Skeletal muscle cell (primary cell): ENCODE measurements at regions not wholly inside any gene's neighbourhood (a gene's known extent, or its start where the extent isn't known, plus 50 kb on each side); places are given as distances from the start of the nearest gene placed in this dataset.
"Not testable (repeated sequence)": the region's sequence is repeated elsewhere in the genome, so short reads cannot be mapped to it uniquely, and the experiment has no call there.

Experiments used
- DNase-seq: peaks from one replicate; pipeline ENCODE4 v3.0.0-alpha.2; 2010; ENCODE audit warnings: low read depth
- H3K4me3 ChIP-seq: 2 replicates; pipeline ENCODE4 v1.5.1; 2011; ENCODE audit warnings: low read depth, mild to moderate bottlenecking, control low read depth, low read length, moderate library complexity

GRCh38 chr5:120159155-120159554, 304.9 kb upstream of the PRR16 start:
- DNase-seq, result no peak
- no peak overlapping the region for H3K4me3 ChIP-seq

DNA sequence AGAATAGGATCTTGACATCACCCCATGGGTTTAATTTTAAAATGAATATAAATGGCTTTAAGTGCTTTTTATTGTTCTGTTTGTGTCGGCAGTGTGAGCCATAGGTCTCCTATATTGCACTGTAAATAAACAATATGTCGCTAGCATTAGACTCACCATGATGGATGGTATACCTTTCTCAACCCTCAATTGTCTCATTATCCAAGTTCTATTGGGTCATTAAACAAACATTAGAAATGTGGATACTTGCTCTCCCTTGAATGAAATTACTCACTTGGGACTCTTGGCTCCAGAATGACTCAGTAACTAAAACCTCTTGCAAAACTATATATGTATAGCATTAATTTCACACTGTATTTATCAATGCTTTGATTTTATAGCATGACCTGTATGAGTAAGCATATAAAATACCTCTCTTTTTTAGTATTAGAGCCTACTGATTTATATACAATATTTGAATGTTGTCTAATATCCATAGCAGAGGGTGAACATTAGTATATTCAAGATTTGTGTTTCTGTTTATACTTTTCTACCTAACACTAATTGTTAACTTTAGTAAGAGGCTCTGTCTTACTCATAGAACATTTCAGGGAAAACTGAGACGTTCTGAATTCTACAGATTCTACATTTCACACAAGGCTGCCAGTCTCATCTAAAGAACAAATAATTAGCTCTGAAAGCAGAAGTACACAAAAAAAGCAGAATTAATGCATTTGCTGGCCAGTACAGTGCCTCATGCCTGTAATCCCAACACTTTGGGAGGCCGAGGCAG, 303.8 kb upstream of the PRR16 start:
- H3K4me3 ChIP-seq, result no peak overlapping the region
- DNase-seq, result peak; percentile 83

DNA sequence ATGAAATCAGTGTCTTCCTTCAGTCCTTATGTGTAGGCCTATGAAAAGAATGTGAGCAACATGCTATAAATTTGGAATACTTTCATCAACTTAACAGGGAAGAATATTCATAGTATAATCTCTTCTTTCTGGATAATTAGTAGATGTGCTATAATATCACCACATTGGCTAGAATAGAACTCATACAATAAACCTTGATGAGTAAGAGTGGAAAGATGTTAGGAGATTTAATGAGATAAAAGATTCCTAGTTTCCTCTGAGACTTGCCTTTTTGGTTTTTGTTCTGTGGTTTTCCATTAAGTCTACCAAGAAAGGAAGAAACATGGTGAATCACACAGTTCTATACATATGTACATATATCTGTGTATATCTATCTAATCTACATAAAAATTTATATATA, 301.8 kb upstream of the PRR16 start:
- no peak for DNase-seq
- H3K4me3 ChIP-seq, result no peak overlapping the region

DNA sequence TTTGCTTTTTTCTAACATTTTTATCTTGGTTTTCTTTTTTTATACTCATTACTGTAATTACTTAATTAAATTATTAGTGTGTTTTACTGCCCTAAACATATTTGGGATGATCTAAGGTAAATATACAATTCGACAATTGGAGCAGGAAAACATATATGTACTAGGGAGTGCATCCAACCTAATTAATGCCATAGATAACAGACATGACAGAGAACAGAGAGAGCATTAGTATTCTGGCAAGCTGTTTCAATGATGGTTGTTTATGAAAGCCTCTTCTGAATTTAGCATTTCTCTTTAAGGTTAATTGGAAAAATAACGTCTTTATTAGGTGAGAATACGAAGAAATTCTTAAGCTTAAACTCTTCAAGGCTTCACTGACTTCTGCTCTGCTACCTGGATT, 300.1 kb upstream of the PRR16 start:
- DNase-seq, result no peak

DNA sequence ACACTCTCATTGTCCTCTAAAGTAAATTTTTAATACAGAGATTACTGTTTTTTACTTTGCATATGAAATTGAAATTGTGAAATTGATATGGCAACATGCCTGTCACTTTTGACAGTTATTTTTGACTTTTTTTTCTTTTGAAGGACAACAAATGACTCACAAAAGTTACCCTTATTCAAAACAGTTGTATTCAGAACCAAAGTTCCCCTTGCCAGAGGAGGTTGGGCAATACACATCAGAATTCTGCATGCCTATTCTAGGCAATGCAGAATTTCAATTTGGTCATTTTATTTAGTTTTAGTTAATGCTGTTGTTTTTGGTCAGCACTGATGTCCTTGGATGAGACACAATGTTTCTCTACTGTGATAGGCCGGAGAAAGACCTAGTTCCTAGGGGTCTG, 299.1 kb upstream of the PRR16 start:
- DNase-seq, result no peak
- H3K4me3 ChIP-seq, result no peak overlapping the region

More for the DNA sequence above, 300.1 kb upstream of the PRR16 start:
- H3K4me3 ChIP-seq, result no peak overlapping the region

DNA sequence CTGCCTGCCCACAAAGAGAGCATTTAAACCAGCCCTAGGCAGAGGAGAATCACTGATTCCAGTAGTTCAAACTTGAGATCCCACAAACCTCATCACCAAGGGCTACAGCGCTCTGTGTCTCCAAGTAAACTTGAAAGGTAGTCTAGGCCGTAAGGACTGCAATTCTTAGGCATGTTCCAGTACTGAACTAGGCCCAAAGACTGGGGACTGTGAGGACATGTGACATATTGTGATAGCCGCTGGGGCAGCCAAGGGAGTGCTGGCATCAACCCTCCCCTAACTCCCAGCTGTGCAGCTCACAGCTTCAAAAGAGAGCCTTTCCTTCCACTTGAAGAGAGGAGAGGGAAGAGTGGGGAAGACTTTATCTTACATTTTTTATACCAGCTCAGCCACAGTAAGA, 291.0 kb upstream of the PRR16 start:
- DNase-seq, result no peak
- H3K4me3 ChIP-seq, result no peak overlapping the region

- no peak overlapping the region for H3K4me3 ChIP-seq
- DNase-seq, result no peak
These were observed 290.0 kb upstream of the PRR16 start for GRCh38 chr5:120174089-120174488.

- not testable (repeated sequence) for DNase-seq, H3K4me3 ChIP-seq
These were observed 282.9 kb upstream of the PRR16 start for GRCh38 chr5:120181238-120181637.

GRCh38 chr5:120194650-120195049, 269.4 kb upstream of the PRR16 start:
- DNase-seq, H3K4me3 ChIP-seq: not testable (repeated sequence)

DNA sequence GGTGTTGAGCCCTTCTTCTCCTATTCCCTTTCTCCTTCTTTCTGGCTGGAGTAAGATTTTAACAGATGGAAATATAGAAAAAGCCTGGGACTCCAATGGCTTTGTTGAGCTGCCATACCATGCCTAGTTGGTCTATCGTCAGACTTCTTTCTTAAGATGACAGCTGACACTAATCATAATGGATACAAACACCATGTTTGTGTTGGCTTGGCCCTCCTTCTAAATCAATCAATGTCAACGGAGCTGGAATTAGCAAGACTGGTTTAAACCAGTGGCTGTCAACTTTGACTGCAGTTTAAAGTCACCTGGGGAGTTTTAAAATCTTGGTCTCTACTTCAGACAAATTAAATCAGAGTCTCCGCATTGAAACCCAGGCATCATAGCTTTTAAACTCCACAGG, 264.5 kb upstream of the PRR16 start:
- DNase-seq, result no peak
- no peak overlapping the region for H3K4me3 ChIP-seq

- no peak overlapping the region for H3K4me3 ChIP-seq
- DNase-seq, result no peak
These were observed 257.0 kb upstream of the PRR16 start for GRCh38 chr5:120207129-120207528.

GRCh38 chr5:120217001-120217400, 247.1 kb upstream of the PRR16 start:
- no peak for DNase-seq
- H3K4me3 ChIP-seq, result no peak overlapping the region

DNA sequence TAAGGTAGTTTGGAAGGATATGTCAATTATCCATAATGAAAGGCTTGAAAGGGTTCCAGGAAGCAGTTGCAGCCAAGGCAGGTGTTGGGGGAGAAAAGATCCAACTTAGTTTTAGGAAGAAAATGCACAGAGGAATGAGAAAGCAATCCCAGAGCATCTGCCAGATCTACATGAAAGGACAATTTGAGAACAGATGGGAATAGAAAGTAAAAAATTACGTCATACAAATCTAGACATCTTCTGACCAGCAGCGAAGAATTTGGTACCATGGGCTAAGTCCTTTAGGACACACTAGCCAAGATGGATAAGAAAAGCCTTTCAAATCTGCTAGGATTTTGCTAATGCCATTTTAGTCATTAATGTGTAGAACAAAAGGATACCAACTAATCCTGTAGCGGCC, 244.1 kb upstream of the PRR16 start:
- H3K4me3 ChIP-seq, result no peak overlapping the region
- DNase-seq, result no peak

DNA sequence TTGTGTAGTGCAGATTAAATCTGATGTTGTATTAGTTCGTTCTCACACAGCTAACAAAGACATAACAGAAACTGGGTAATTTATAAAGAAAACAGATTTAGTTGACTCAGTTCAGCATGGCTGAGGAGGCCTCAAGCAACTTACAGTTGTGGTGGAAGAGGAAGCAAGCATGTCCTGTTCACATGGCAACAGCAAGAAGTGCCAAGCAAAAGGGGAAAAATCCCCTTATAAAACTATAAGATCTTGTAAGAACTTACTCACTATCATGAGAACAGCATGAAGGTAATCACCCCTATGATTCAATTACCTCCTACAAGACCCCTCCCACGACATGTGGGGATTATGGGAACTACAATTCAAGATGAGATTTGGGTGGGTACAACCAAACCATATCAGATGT, 238.6 kb upstream of the PRR16 start:
- no peak for DNase-seq
- no peak overlapping the region for H3K4me3 ChIP-seq

GRCh38 chr5:120228262-120229031, 235.7 kb upstream of the PRR16 start:
- no peak for DNase-seq
- H3K4me3 ChIP-seq, result no peak overlapping the region

DNA sequence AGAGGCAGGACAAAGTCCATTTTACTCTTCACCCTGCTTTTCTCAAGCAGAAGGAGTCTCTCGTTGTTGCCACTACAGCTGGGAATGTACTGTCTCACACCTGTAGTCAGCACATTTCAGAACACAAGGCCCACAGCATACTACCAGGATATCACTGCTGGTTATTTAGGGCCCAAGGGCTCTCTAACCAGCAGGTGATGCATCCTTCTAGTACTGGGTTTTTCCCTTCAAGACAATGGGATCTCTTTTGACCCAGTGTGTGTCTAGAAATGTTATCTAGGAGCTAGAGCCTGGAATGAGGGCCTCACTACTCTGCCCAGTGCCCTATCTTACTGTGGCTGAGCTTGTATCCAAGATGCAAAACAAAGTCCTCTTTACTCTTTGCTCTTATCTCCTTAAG, 235.1 kb upstream of the PRR16 start:
- no peak for DNase-seq
- H3K4me3 ChIP-seq, result no peak overlapping the region

DNA sequence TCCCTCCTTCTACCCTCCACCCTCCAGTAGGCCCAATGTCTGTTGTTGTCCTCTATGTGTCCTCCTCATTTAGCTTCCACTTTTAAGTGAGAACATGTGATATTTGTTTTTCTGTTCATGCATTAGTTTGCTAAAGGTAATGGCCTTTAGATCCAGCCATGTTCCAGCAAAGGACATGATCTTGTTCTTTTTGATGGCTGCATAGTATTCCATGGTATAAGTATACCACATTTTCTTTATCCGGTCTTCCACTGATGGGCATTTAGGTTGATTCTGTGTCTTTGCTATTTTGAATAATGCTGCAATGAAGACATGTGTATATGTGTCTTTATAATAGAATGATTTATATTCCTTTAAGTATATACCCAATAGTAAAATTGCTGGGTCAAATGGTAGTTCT, 232.5 kb upstream of the PRR16 start:
- no peak for DNase-seq

DNA sequence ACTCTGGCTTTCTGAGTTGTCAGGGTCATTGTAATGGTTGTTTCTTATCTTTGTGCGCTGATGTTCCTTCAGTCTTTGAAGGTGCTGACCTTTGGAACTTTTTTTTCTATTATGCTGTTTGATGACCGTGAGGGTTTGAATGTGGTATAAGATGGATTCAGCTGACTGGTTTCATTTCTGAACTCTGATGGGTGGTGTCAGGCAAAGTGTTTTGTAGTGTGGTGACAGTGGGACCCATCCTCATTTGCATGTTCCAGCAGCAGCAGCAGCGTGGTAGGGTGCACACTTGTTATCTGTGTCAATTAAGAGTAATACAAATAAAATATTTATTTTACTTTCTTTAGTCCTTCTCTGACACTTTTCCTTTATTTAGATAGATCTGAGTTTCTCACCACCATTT, 227.7 kb upstream of the PRR16 start:
- no peak for DNase-seq
- no peak overlapping the region for H3K4me3 ChIP-seq

More for the DNA sequence above, 232.5 kb upstream of the PRR16 start:
- H3K4me3 ChIP-seq, result no peak overlapping the region

DNA sequence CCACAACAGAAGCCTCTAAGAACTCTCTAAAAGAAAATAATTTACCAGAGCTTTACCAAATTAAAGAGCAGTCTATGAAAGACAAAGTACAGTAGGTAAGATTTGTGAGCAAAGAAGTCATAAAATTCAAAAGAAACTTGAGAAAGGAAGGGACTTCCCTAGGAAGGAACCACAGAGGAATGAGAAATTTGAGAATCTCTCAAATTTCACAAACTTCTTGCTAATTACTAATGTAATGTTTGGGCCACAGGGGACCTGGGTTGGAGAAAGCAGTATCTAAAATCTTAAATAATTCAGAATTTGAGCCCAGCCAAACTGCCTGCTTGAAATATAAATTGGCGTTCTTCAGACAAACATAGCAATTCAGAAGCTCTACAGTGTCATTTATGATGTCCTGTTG, 225.0 kb upstream of the PRR16 start:
- no peak overlapping the region for H3K4me3 ChIP-seq
- no peak for DNase-seq

DNA sequence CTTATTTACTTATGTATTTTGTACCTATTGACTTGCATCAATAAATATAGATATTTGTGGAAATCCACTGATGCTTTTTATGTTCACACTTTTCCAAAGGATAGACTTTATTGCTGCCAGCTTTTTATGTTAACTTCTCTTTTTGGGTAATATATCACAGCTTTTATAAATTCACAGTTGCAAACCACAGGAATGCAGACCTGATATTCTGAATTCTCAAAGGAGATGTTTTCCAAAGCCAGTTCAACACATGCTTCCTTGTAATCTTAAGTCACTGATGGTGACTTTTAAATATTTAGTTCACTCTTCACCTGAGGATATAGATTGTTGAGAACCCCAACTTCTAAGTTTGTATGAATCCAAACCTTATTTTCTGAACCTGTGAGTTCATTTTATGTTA, 223.4 kb upstream of the PRR16 start:
- no peak for DNase-seq
- no peak overlapping the region for H3K4me3 ChIP-seq

DNA sequence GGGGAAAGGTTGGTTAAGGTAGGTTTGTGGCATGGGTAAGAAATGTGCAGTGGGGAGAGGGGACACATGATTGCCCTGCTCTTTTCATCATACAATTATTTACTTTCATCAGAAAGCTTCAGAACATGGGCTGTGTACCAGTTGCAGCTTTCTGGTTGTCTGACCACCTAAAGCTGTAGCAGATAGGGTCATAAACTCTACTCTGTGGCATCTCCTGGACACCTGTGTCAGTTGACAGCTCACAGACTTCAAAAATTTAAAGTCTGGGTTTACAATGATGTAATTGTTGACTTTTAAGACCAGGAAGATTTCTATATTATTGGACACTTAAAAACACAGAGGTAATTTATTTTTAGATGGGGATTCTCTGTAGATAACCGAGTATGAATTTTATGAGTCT, 222.7 kb upstream of the PRR16 start:
- no peak for DNase-seq
- no peak overlapping the region for H3K4me3 ChIP-seq
